Endothelial cell of umbilical vein (primary cell): ENCODE measurements at regions not wholly inside any gene's neighbourhood (a gene's known extent, or its start where the extent isn't known, plus 50 kb on each side); places are given as distances from the start of the nearest gene placed in this dataset.

ENCODE experiments used
- BruUV-seq: library from RNA; stranded (reverse); fragments of 400-500 nt; replicated peaks from 2 replicates; lab custom pipeline; 2021; lab: Mats Ljungman, UMichigan
- CTCF ChIA-PET: fragments of 300-600, 350-600 bp; sonication (Branson Sonifier 250); formaldehyde crosslinking; loops from one replicate; lab custom pipeline; 2021; ENCODE audit warnings: antibody characterized with exemption, inconsistent platforms; lab: Charles Lee
- POLR2A ChIA-PET: fragments of 300-600, 350-600 bp; sonication (Branson Sonifier 250); formaldehyde crosslinking; loops from one replicate; lab custom pipeline; 2021; ENCODE audit warnings: antibody characterized with exemption, inconsistent platforms; lab: Charles Lee
- DNase-seq: peaks from one replicate; pipeline ENCODE4 v3.0.0-alpha.2; 2011; ENCODE audit warnings: low read depth, low spot score
- FAIRE-seq: peaks from 2 replicates; lab custom pipeline; 2011; peaks lifted over from hg19 to GRCh38; lab: Jason Lieb, UNC
- H2AFZ ChIP-seq: 2 replicates; pipeline ENCODE4 v1.6.0; 2012; ENCODE audit warnings: low read depth, low read length, control low read depth, inconsistent platforms
- H3K27ac ChIP-seq: 2 replicates; pipeline ENCODE4 v1.5.1; 2011; ENCODE audit warnings: low read depth, mild to moderate bottlenecking, control low read depth, low read length, moderate library complexity; ENCODE audit not compliant: insufficient read depth
- H3K27me3 ChIP-seq, 2 experiments: 2 replicates each; pipeline versions ENCODE4 v1.6.0 to v1.6.1; 2011; ENCODE audit warnings: low read length in 2 of 2, mixed read lengths in 1 of 2; ENCODE audit not compliant: control insufficient read depth in 2 of 2, insufficient read depth in 2 of 2
- H3K36me3 ChIP-seq, 2 experiments: 2 replicates in 1 of 2; 3 replicates in 1 of 2; pipeline ENCODE4 v1.5.1; 2011; ENCODE audit warnings: low read length in 2 of 2, mild to moderate bottlenecking in 1 of 2, moderate library complexity in 1 of 2; ENCODE audit not compliant: control insufficient read depth in 2 of 2, insufficient read depth in 2 of 2; ENCODE audit errors: extremely low read depth in 1 of 2
- H3K4me1 ChIP-seq: 3 replicates; pipeline ENCODE4 v1.5.1; 2011; ENCODE audit warnings: mild to moderate bottlenecking, low read length; ENCODE audit not compliant: control insufficient read depth, insufficient read depth; ENCODE audit errors: extremely low read depth
- H3K4me2 ChIP-seq: 2 replicates; pipeline ENCODE4 v1.6.1; 2011; ENCODE audit warnings: low read length, control low read depth, mixed read lengths; ENCODE audit not compliant: insufficient read depth
- H3K4me3 ChIP-seq, 3 experiments: fragments of 200-600 bp in 1 of 3; sonication (generic), shearing (Covaris generic) in 1 of 3; replicated peaks in 1 of 3; 2 replicates each; pipeline ENCODE4 v1.5.1; 2011 to 2016; ENCODE audit warnings: control low read depth in 3 of 3, low read length in 3 of 3, mild to moderate bottlenecking in 2 of 3, inconsistent platforms in 1 of 3, low read depth in 1 of 3, moderate library complexity in 1 of 3; ENCODE audit not compliant: insufficient read depth in 1 of 3
- H3K79me2 ChIP-seq: 2 replicates; pipeline ENCODE4 v1.6.0; 2012; ENCODE audit warnings: low read length, inconsistent platforms; ENCODE audit not compliant: control insufficient read depth, insufficient read depth
- H3K9ac ChIP-seq: replicated peaks from 2 replicates; pipeline ENCODE3; 2011; ENCODE audit warnings: low read length, control low read depth; ENCODE audit not compliant: insufficient read depth; ENCODE audit errors: extremely low read depth
- H3K9me1 ChIP-seq: replicated peaks from 3 replicates; pipeline ENCODE4 v1.6.0; 2011; ENCODE audit warnings: mild to moderate bottlenecking, low read length; ENCODE audit not compliant: control insufficient read depth, insufficient read depth; ENCODE audit errors: extremely low read depth
- H3K9me3 ChIP-seq: replicated peaks from 2 replicates; pipeline ENCODE4 v1.5.1; 2012; ENCODE audit warnings: low read length, inconsistent platforms; ENCODE audit not compliant: control insufficient read depth, insufficient read depth
- H4K20me1 ChIP-seq: replicated peaks from 2 replicates; pipeline ENCODE3; 2011; ENCODE audit warnings: mild to moderate bottlenecking, low read length; ENCODE audit not compliant: control insufficient read depth, insufficient read depth; ENCODE audit errors: extremely low read depth
- CTCF ChIP-seq, 2 donors: IDR thresholded peaks; 1 replicate in 1 of 2; 2 replicates in 1 of 2; pipeline ENCODE4 v1.5.1; 2011; ENCODE audit warnings: low read length in 2 of 2, mild to moderate bottlenecking in 2 of 2, moderate library complexity in 2 of 2, control low read depth in 1 of 2, inconsistent platforms in 1 of 2, low read depth in 1 of 2; ENCODE audit not compliant: insufficient read depth in 1 of 2; ENCODE audit errors: extremely low read depth in 1 of 2
- FOS ChIP-seq: IDR thresholded peaks from 2 replicates; pipeline ENCODE4 v1.6.1; 2011; ENCODE audit warnings: mild to moderate bottlenecking, low read length, moderate library complexity, borderline replicate concordance; ENCODE audit not compliant: insufficient read depth
- GATA2 ChIP-seq: IDR thresholded peaks from 2 replicates; pipeline ENCODE4 v1.7.0; 2011; ENCODE audit warnings: low read depth, mild to moderate bottlenecking, moderate library complexity, mixed read lengths, low read length; ENCODE audit not compliant: insufficient read length, insufficient read depth
- JUN ChIP-seq: IDR thresholded peaks from 2 replicates; pipeline ENCODE4 v1.6.1; 2011; ENCODE audit warnings: borderline replicate concordance, low read depth; ENCODE audit not compliant: insufficient read length, insufficient read depth
- MYC ChIP-seq: IDR thresholded peaks from one replicate; pipeline ENCODE4 v1.6.1; 2011; ENCODE audit warnings: mild to moderate bottlenecking, low read depth, low read length
- POLR2A ChIP-seq: IDR thresholded peaks from 2 replicates; pipeline ENCODE4 v1.6.1; 2012; ENCODE audit warnings: low read depth, mild to moderate bottlenecking, control low read depth, low read length
- POLR2AphosphoS5 ChIP-seq: IDR thresholded peaks from 2 replicates; pipeline ENCODE4 v1.6.1; 2012; ENCODE audit warnings: low read depth, mild to moderate bottlenecking, control low read depth, low read length, moderate library complexity; ENCODE audit not compliant: insufficient read depth
- dilution Hi-C: fragments of 300-500 bp; cut with MboI; formaldehyde crosslinking; loops from one replicate; pipeline ENCODE4 v1.15.0; 2019; ENCODE audit warnings: low sequenced_read_pairs; ENCODE audit not compliant: extremely low pct_ligation_motif_present
- intact Hi-C: fragments of 100-400 bp; cut with micrococcal nuclease; formaldehyde crosslinking; loops from one replicate; pipeline ENCODE4 v1.10.0; 2022

GRCh38 chr2:59694176-59694575 is 859.3 kb downstream of the BCL11A start:
- no peak overlapping the region for H3K27ac ChIP-seq
- POLR2A ChIA-PET, result no interaction called here
- H3K27me3 ChIP-seq, result no peaks in the 10 kb centered on the region
- CTCF ChIA-PET, result no interaction called here
- H4K20me1 ChIP-seq, result no peaks in the 10 kb centered on the region
- H3K9me1 ChIP-seq, result no peaks in the 10 kb centered on the region
- H3K9me3 ChIP-seq, result no peaks in the 10 kb centered on the region
- BruUV-seq, result no TSS peak
- DNase-seq, result no peak
- no peak for FAIRE-seq
- no peaks in the 10 kb centered on the region for H3K4me1 ChIP-seq
- dilution Hi-C loops (no loop called here), intact Hi-C loops (no loop called here)
- no peak overlapping the region for H3K4me2 ChIP-seq
- H2AFZ ChIP-seq, result no peak overlapping the region
- H3K4me3 ChIP-seq, result no peak overlapping the region
- H3K9ac ChIP-seq, result no peak overlapping the region
- TF ChIP-seq FOS (no peak), MYC (no peak), POLR2A (no peak), GATA2 (no peak)
- no peaks in the 10 kb centered on the region for H3K36me3 ChIP-seq
- no peaks in the 10 kb centered on the region for H3K79me2 ChIP-seq

- no peak overlapping the region for H2AFZ ChIP-seq
- ChIA-PET CTCF (no interaction called here), POLR2A (no interaction called here)
- H3K27ac ChIP-seq, result no peak overlapping the region
- H3K27me3 ChIP-seq, result no peaks in the 10 kb centered on the region
- no peak for DNase-seq
- no peaks in the 10 kb centered on the region for H3K9me1 ChIP-seq
- TF ChIP-seq POLR2A (no peak), CTCF (IDR thresholded peaks at IDR 0.05; ENCODE audit: extremely low read depth in 1 of 2, insufficient read depth in 1 of 2, low read depth in 1 of 2, low read length in 2 of 2) (no peak), JUN (no peak), MYC (no peak), POLR2AphosphoS5 (no peak)
- H3K9ac ChIP-seq, result no peak overlapping the region
- BruUV-seq, result no TSS peak
- H3K4me2 ChIP-seq, result no peak overlapping the region
- H3K79me2 ChIP-seq, result no peaks in the 10 kb centered on the region
- dilution Hi-C loops (no loop called here), intact Hi-C loops (no loop called here)
- no peak overlapping the region for H3K4me3 ChIP-seq
- no peaks in the 10 kb centered on the region for H3K4me1 ChIP-seq
- H3K36me3 ChIP-seq, result no peaks in the 10 kb centered on the region
- no peak for FAIRE-seq
- no peaks in the 10 kb centered on the region for H4K20me1 ChIP-seq
- no peaks in the 10 kb centered on the region for H3K9me3 ChIP-seq
These were observed 860.1 kb downstream of the BCL11A start for GRCh38 chr2:59693231-59693959.
